GM12891 (cell line): ENCODE measurements at regions not wholly inside any gene's neighbourhood (a gene's known extent, or its start where the extent isn't known, plus 50 kb on each side); places are given as distances from the start of the nearest gene placed in this dataset.

Experiments
- POLR2A ChIP-seq: IDR thresholded peaks from 2 replicates; pipeline ENCODE4 v1.6.1; 2011; ENCODE audit warnings: low read depth, low read length, control low read depth
- POLR2AphosphoS5 ChIP-seq: IDR thresholded peaks from 2 replicates; pipeline ENCODE4 v1.6.1; 2011; ENCODE audit warnings: low read depth, low read length, control low read depth
- SPI1 ChIP-seq: IDR thresholded peaks from 2 replicates; pipeline ENCODE4 v1.6.1; 2011; ENCODE audit warnings: low read depth, low read length, control low read depth
- TAF1 ChIP-seq: IDR thresholded peaks from 2 replicates; pipeline ENCODE4 v1.6.1; 2011; ENCODE audit warnings: low read depth, low read length, control low read depth

- TF ChIP-seq POLR2A: no peak
- TF ChIP-seq POLR2AphosphoS5: no peak
- no peak for TF ChIP-seq SPI1
- TF ChIP-seq TAF1: no peak
Observed at GRCh38 chr4:188697243-188697642, 558.0 kb downstream of the TRIML1 start.
